ENCODE measurements at regions not wholly inside any gene's neighbourhood (a gene's known extent, or its start where the extent isn't known, plus 50 kb on each side); places are given as distances from the start of the nearest gene placed in this dataset.

DNA sequence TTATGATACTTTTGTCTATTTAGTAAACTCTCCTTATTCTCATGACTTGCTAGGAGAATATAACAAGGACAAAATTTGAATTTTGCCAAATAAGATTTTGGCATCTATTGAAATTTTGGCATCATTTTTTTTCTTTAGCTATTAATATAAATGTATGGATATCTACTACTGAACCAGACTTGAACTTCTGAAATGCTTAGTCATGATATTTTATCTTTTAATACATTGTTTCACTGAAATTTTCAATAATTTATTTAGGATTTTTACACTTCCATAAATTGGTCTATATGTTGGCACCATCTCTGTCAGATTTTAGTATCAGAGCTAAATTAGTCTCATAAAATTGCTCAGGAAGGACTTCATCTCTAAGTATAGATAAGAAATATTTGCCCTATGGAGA, 149.8 kb downstream of the CYP26B1 start (continued):
- TF ChIP-seq MAFK (IDR thresholded peaks at IDR 0.05; ENCODE audit: low read length) (peak; percentile 22; the same call in 1 of the 2 replicates), RAD21 (CRISPR knock-in tag; conservative IDR thresholded peaks at IDR 0.05 in 1 of 2, IDR thresholded peaks at IDR 0.05 in 1 of 2) (no peak), GTF2F1 (IDR thresholded peaks at IDR 0.05; ENCODE audit: low read depth, low read length) (no peak), MCM5 (IDR thresholded peaks at IDR 0.05; ENCODE audit: low read depth) (no peak), ETV1 (tag; conservative IDR thresholded peaks at IDR 0.05; ENCODE audit: low read depth) (no peak), HDAC1 (IDR thresholded peaks at IDR 0.05) (no peak), ZNF561 (CRISPR knock-in tag; conservative IDR thresholded peaks at IDR 0.05) (no peak), KDM1A (IDR thresholded peaks at IDR 0.05) (no peak), MAZ (CRISPR knock-in tag; conservative IDR thresholded peaks at IDR 0.05 in 1 of 2, IDR thresholded peaks at IDR 0.05 in 1 of 2) (no peak), NUFIP1 (IDR thresholded peaks at IDR 0.05; ENCODE audit: partially characterized antibody) (no peak)
- TF ChIP-seq, protein P1, sequence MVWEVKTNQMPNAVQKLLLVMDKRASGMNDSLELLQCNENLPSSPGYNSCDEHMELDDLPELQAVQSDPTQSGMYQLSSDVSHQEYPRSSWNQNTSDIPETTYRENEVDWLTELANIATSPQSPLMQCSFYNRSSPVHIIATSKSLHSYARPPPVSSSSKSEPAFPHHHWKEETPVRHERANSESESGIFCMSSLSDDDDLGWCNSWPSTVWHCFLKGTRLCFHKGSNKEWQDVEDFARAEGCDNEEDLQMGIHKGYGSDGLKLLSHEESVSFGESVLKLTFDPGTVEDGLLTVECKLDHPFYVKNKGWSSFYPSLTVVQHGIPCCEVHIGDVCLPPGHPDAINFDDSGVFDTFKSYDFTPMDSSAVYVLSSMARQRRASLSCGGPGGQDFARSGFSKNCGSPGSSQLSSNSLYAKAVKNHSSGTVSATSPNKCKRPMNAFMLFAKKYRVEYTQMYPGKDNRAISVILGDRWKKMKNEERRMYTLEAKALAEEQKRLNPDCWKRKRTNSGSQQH (CRISPR knock-in tag; IDR thresholded peaks at IDR 0.05), result no peak

Data from K562 (cell line).